HG03521 (cell line): ENCODE measurements at regions not wholly inside any gene's neighbourhood (a gene's known extent, or its start where the extent isn't known, plus 50 kb on each side); places are given as distances from the start of the nearest gene placed in this dataset.

ENCODE experiments used
- ATAC-seq: cut with Tn5 transposase; IDR thresholded peaks from one replicate; pipeline ENCODE4 v1.9.1; 2021; ENCODE audit warnings: mild to moderate bottlenecking, moderate library complexity; ENCODE audit not compliant: unreplicated experiment

DNA sequence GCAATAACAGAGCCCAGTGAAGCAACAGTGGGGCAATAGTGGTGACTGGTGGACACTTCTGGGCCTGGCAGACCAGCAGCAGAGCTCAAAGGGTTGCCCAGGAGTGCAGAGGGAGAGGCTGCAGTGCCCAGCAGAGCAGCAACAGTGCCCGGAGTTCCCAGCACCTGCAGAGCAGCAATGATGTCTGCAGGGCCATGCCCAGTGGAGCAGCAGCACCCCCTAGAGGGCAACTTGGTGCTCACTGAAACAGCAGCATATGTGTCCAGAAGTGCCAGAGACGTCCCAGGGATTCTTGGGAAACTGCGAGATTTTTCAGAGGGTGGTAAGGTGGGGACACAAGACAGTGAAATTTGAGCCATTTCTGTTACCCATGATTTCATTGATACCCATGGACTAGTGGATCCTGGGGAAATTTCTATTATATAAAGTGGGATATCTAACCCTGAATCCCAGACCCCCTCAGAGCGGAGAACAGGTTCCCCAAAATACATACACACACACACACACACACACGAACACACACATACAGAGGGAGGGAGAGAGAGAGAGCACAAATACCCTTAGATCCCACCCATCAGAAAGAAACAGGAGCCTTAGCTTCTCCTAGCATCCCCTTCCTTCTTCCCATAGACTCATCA is 156.9 kb upstream of the GJB5 start:
- ATAC-seq: peak; percentile 46

DNA sequence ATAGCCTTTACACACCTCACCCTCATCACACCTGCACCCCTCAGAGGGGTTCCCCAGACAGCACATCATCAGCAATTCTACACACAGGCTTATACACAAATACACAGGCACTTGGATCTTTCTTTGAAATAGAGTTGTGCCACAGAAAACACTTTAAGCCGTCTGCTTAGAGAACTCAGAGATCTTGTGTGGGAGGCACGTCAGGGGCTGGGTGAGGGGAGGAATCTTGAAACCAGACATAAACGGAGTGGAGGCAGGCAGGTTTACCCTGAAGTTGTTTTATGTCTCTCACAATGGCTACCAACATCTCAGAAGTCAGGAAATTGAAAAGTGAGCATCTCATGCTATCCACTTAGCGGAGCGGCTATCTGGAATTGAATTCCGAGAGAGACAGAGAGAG is 151.9 kb upstream of the GJB5 start:
- ATAC-seq: no peak

DNA sequence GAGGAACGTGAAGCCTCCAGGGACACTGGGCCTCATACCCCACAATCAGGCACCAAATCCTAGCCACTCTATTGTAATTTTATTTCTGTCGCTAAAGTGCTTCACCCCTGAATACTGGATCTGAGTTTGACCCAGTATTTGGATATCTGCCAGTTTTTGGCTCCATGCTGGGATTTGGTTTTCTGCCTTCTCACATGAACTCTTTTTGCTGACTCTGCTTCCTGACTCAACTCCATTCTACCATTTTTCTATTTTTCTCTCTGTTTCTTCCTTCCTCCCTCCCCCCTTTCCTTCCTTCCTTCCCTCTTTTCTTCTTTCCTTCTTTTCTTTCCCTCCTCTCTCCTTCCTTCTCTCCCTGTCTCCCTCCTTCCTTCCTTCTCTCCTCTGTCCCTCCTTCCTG is 151.3 kb upstream of the GJB5 start:
- no peak for ATAC-seq

GRCh38 chr1:34606504-34606903 is 148.3 kb upstream of the GJB5 start:
- no peak for ATAC-seq

GRCh38 chr1:34610063-34610462 is 144.8 kb upstream of the GJB5 start:
- ATAC-seq: no peak

GRCh38 chr1:34611571-34611970 is 143.3 kb upstream of the GJB5 start:
- ATAC-seq: no peak

DNA sequence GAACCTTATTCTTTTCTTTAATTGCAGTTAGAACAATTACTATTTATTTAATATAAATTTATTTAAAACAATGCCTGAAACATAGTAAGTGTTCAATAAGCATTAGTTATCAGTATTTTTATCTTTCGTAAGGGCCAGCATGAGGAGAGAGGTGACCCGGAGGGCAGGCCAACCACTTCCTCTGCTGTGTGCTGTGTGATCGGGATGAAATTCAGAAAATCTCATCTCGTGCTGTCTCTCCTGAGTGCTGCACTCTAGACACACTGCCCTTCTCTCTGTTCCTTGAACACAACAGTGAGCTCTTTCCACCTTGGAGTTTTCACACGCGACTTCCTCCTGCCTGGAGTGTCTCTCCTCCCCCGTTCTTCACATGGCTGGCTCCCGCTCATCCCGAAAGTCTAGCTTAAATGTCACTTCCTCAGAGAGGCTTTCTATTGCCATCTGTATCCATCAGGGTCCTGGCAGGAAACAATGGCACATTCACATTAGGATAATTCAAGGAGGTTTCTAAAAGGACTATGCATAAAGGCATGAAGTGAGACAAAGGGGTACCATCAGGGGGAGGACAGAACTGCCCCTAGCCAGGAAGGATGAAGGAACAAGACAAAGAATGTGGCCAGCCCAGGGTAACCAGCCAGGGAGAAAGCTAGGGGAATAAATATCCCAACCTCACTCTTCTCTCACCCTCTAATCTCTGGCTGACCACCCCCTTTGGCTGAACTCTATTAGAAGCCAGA is 142.6 kb upstream of the GJB5 start:
- ATAC-seq: no peak

DNA sequence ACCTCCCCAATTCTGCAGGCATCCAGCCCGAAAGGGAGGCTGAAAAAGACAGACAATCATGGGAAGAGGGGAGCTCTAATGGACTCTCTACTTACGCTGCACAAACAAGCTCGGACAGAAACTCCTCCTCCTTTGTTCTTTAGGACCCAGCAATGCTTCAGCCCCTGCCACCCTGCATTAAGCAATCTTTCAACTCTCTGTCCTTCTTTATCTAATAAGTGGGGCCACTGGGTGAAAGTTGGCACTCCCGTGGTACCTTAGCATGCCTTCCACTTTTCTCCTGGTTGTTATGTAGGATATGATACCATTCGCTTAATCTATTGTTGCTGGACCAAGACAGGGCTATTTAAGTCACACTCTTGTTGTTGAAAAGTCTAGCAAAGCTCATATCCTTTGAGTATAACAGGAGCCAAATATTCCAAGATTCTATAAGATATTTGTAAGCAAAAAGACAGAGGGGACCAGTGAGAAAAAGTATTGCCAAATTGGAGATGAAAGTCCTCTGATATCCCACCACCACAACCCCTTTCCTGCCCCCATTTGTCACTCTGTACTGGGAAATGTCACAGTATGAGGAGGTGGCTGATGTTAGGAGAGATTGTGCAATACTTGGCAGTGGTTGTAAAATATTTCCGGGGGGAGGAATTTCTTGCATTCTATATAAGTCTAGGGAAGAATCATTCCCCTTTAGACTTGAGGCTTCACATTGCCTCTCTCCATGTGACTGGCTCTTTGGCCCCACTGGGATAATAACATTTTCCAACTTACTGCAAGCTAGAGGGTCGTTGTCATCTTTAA is 137.3 kb upstream of the GJB5 start:
- ATAC-seq: no peak

GRCh38 chr1:34618381-34618780 is 136.5 kb upstream of the GJB5 start:
- ATAC-seq: no peak

DNA sequence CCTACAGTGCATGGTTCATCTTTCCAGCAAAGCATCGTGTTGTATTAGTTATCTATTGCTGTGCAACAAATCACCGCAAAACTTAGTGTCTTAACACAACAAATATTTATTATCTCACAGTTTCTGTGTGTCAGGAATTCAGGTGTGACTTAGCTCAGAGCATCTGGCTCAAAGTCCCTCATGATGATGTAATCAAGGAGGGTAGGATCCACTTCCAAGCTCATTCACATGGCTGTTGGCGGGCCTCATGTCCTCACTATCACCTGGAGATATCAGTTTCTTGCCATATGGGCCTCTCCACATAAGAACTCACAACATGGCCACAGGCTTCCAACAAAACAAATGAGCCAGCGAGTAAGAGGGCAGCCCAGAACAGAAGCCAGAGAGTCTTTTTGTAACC is 135.6 kb upstream of the GJB5 start:
- no peak for ATAC-seq

- no peak for ATAC-seq
These were observed 132.9 kb upstream of the GJB5 start for GRCh38 chr1:34621916-34622315.

GRCh38 chr1:34625521-34626015 is 129.3 kb upstream of the GJB5 start:
- no peak for ATAC-seq

GRCh38 chr1:34627465-34628240 is 127.2 kb upstream of the GJB5 start:
- ATAC-seq: no peak

GRCh38 chr1:34631126-34631525 is 123.7 kb upstream of the GJB5 start:
- no peak for ATAC-seq

DNA sequence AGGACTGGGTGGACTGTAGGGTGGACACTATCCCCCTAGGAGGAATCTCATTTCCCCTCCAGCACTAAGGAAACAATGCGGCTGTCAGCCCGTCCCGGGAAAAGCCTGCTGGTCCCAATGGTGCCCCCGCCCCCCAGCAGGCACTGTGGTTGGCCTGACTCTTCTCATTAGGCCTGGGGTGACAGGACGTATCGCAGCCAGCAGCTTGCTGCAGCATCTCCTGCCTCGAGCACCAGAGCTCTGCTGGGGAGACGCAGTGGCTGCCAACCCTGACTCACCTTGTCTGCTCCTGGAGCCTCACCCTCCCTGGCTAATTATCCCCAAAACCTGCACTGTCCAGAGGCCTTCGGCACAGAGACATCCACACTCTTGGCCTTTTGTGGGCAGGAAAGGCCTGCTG is 115.1 kb upstream of the GJB5 start:
- no peak for ATAC-seq

- ATAC-seq: no peak
These were observed 114.0 kb upstream of the GJB5 start for GRCh38 chr1:34640654-34641401.

DNA sequence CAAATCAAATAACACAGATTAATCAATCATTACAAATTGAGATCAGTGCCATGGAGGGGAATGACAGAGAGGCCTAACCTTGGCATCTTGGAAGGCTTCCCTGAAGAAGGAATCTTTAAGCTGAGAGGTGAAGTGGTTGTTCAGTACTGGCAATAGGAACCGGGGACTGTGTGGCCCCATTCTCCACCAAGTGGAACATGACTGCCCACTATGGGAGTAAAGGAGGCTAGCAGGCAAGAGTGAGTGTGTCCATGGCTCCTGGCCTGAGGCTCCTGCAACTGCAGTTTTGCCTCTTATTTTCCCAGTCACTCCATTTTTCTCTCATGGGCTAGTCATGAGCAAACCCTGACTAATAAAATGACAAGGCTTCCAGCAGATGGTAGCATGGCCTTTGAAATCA is 112.2 kb upstream of the GJB5 start:
- no peak for ATAC-seq

- no peak for ATAC-seq
These were observed 109.6 kb upstream of the GJB5 start for GRCh38 chr1:34645109-34645688.

DNA sequence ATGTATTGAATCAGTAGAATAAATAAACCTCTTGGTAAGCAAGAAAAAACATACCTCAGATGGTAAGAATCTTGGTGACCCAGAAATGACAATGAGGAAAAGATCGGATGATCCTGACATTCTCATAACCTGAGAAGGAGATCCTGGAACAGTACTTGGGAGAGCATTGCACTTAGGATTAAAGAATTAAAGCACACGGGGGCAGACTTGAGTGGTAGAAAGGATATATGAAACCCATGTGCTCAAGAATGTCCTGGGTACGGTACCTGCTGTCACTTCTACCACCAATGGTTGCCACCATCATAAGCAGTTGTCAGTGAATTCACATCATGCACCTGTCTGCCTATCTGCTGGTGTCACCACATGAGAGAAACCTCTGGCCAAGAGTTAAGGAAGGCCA is 108.9 kb upstream of the GJB5 start:
- ATAC-seq: no peak

- ATAC-seq: no peak
These were observed 106.3 kb upstream of the GJB5 start for GRCh38 chr1:34648501-34648900.
